Loucy (cell line): ENCODE measurements at regions not wholly inside any gene's neighbourhood (a gene's known extent, or its start where the extent isn't known, plus 50 kb on each side); places are given as distances from the start of the nearest gene placed in this dataset.

Experiments
- CTCF ChIP-seq: fragments of 200-600 bp; sonication (generic); conservative IDR thresholded peaks from 2 replicates; pipeline ENCODE4 v1.5.1; 2014; ENCODE audit warnings: mild to moderate bottlenecking, antibody characterized with exemption, low read length
- EZH2phosphoT487 ChIP-seq: fragments of 200-600 bp; IDR thresholded peaks from 2 replicates; pipeline ENCODE4 v1.6.1; 2018; ENCODE audit warnings: antibody characterized with exemption, mild to moderate bottlenecking, moderate library complexity, borderline replicate concordance

GRCh38 chr4:11735651-11736050 is 307.0 kb upstream of the HS3ST1 start:
- no peak for TF ChIP-seq CTCF
- no peak for TF ChIP-seq EZH2phosphoT487
